H1 (cell line): ENCODE measurements at regions not wholly inside any gene's neighbourhood (a gene's known extent, or its start where the extent isn't known, plus 50 kb on each side); places are given as distances from the start of the nearest gene placed in this dataset.

Source experiments
- CTCF ChIA-PET: fragments of 300-600 bp; sonication (Branson Sonifier 250); formaldehyde crosslinking; loops from one replicate; lab custom pipeline; 2021; ENCODE audit not compliant: partially characterized antibody; lab: Charles Lee
- POLR2A ChIA-PET: fragments of 300-600 bp; sonication (Branson Sonifier 250); formaldehyde crosslinking; loops from one replicate; lab custom pipeline; 2021; ENCODE audit warnings: inconsistent platforms; ENCODE audit not compliant: partially characterized antibody; lab: Charles Lee
- DNase-seq, 2 experiments: peaks; one replicate each; pipeline versions ENCODE4 v3.0.0 to v3.0.0-alpha.2; 2010 to 2022; ENCODE audit warnings: low spot score in 2 of 2, low read depth in 1 of 2, mixed read lengths in 1 of 2
- FAIRE-seq: peaks from 2 replicates; lab custom pipeline; 2011; peaks lifted over from hg19 to GRCh38; lab: Jason Lieb, UNC
- H2AFZ ChIP-seq: 2 replicates; pipeline ENCODE4 v1.8.1; 2012; ENCODE audit warnings: low read length, inconsistent platforms
- H2AK5ac ChIP-seq: 2 replicates; pipeline ENCODE4 v1.6.1; 2013; ENCODE audit warnings: low read depth, low read length
- H2BK120ac ChIP-seq: replicated peaks from 2 replicates; pipeline ENCODE3; 2013; ENCODE audit warnings: low read depth, low read length, inconsistent platforms
- H2BK12ac ChIP-seq: 2 replicates; pipeline ENCODE4 v1.6.1; 2013; ENCODE audit warnings: low read depth, low read length
- H2BK15ac ChIP-seq: 2 replicates; pipeline ENCODE4 v1.6.1; 2013; ENCODE audit warnings: low read length
- H2BK20ac ChIP-seq: 2 replicates; pipeline ENCODE4 v1.6.1; 2013; ENCODE audit warnings: low read length
- H2BK5ac ChIP-seq: 2 replicates; pipeline ENCODE4 v1.6.1; 2013; ENCODE audit warnings: low read depth, low read length
- H3K14ac ChIP-seq: 2 replicates; pipeline ENCODE4 v1.6.1; 2013; ENCODE audit warnings: inconsistent platforms; ENCODE audit not compliant: insufficient read length
- H3K18ac ChIP-seq: 2 replicates; pipeline ENCODE4 v1.6.1; 2013; ENCODE audit warnings: low read length; ENCODE audit errors: extremely low read depth
- H3K23ac ChIP-seq: 2 replicates; pipeline ENCODE4 v1.6.1; 2013; ENCODE audit warnings: inconsistent platforms; ENCODE audit not compliant: insufficient read length
- H3K23me2 ChIP-seq: 2 replicates; pipeline ENCODE4 v1.6.1; 2013; ENCODE audit warnings: low read depth, low read length
- H3K27ac ChIP-seq: 2 replicates; pipeline ENCODE4 v1.6.1; 2011; ENCODE audit warnings: low read depth, low read length, inconsistent platforms
- H3K27me3 ChIP-seq, 4 experiments: replicated peaks in 1 of 4; 1 replicate in 1 of 4; 2 replicates in 3 of 4; pipeline versions ENCODE4 v1.6.1 to v1.8.1; 2011 to 2013; ENCODE audit warnings: low read length in 3 of 4, mild to moderate bottlenecking in 3 of 4, inconsistent platforms in 2 of 4, mixed read lengths in 2 of 4, moderate library complexity in 1 of 4; ENCODE audit not compliant: control insufficient read depth in 3 of 4, insufficient read depth in 3 of 4; ENCODE audit errors: extremely low read depth in 1 of 4
- H3K36me3 ChIP-seq, 4 experiments: 2 replicates each; pipeline versions ENCODE4 v1.6.1 to v1.8.1; 2011 to 2013; ENCODE audit warnings: mild to moderate bottlenecking in 4 of 4, low read length in 3 of 4, moderate library complexity in 2 of 4, control low read depth in 1 of 4, inconsistent platforms in 1 of 4; ENCODE audit not compliant: insufficient read depth in 4 of 4, control insufficient read depth in 2 of 4
- H3K4ac ChIP-seq: replicated peaks from 2 replicates; pipeline ENCODE3; 2013; ENCODE audit warnings: low read length, low read depth, mixed read lengths, inconsistent platforms; ENCODE audit not compliant: insufficient read length
- H3K4me1 ChIP-seq, 4 experiments: replicated peaks in 1 of 4; 1 replicate in 1 of 4; 2 replicates in 3 of 4; pipeline versions ENCODE4 v1.6.1 to v1.8.1; 2011 to 2013; ENCODE audit warnings: low read length in 3 of 4, inconsistent platforms in 2 of 4, mixed read lengths in 1 of 4; ENCODE audit not compliant: insufficient read depth in 4 of 4, control insufficient read depth in 3 of 4
- H3K4me2 ChIP-seq, 2 experiments: 2 replicates each; pipeline versions ENCODE4 v1.6.1 to v1.8.1; 2011 to 2013; ENCODE audit warnings: low read depth in 2 of 2, low read length in 2 of 2, control low read depth in 1 of 2, inconsistent platforms in 1 of 2, mild to moderate bottlenecking in 1 of 2; ENCODE audit not compliant: insufficient read depth in 1 of 2
- H3K4me3 ChIP-seq, 4 experiments: fragments of 200-600, 300-600 bp in 1 of 4; sonication (generic), shearing (Covaris generic), sonication (Bioruptor Twin) in 1 of 4; 2 replicates each; pipeline versions ENCODE4 v1.5.1 to v1.8.1; 2011 to 2016; ENCODE audit warnings: low read length in 4 of 4, low read depth in 3 of 4, control low read depth in 2 of 4, inconsistent platforms in 2 of 4, mild to moderate bottlenecking in 2 of 4, mixed read lengths in 1 of 4, moderate library complexity in 1 of 4; ENCODE audit not compliant: insufficient read depth in 2 of 4; ENCODE audit errors: extremely low read depth in 1 of 4
- H3K56ac ChIP-seq: replicated peaks from 2 replicates; pipeline ENCODE3; 2013; ENCODE audit warnings: low read depth, mild to moderate bottlenecking, mixed read lengths, low read length, inconsistent platforms; ENCODE audit not compliant: insufficient read length
- H3K79me1 ChIP-seq: 2 replicates; pipeline ENCODE4 v1.6.1; 2013; ENCODE audit warnings: low read depth, low read length, control low read depth
- H3K79me2 ChIP-seq, 2 experiments: 2 replicates each; pipeline versions ENCODE4 v1.6.1 to v1.8.1; 2012 to 2013; ENCODE audit warnings: low read length in 2 of 2, mild to moderate bottlenecking in 2 of 2, inconsistent platforms in 1 of 2; ENCODE audit not compliant: insufficient read depth in 2 of 2, control insufficient read depth in 1 of 2
- H3K9ac ChIP-seq, 4 experiments: replicated peaks in 1 of 4; 1 replicate in 1 of 4; 2 replicates in 3 of 4; pipeline versions ENCODE4 v1.6.1 to v1.8.1; 2011 to 2013; ENCODE audit warnings: low read depth in 3 of 4, low read length in 3 of 4, control low read depth in 2 of 4, mild to moderate bottlenecking in 2 of 4, moderate library complexity in 2 of 4, inconsistent platforms in 1 of 4; ENCODE audit errors: extremely low read depth in 1 of 4
- H3K9me3 ChIP-seq, 2 experiments: 2 replicates each; pipeline versions ENCODE4 v1.6.1 to v1.8.1; 2012 to 2013; ENCODE audit warnings: mild to moderate bottlenecking in 2 of 2, moderate library complexity in 2 of 2, control low read depth in 1 of 2, inconsistent platforms in 1 of 2, low read depth in 1 of 2, low read length in 1 of 2, mixed read lengths in 1 of 2; ENCODE audit not compliant: insufficient read depth in 2 of 2
- H4K20me1 ChIP-seq, 2 experiments: replicated peaks in 1 of 2; 2 replicates each; pipeline versions ENCODE3 to v1.8.1; 2011 to 2013; ENCODE audit warnings: inconsistent platforms in 2 of 2, low read length in 2 of 2, mild to moderate bottlenecking in 1 of 2; ENCODE audit not compliant: insufficient read depth in 2 of 2, control insufficient read depth in 1 of 2
- H4K5ac ChIP-seq: 2 replicates; pipeline ENCODE4 v1.6.1; 2013; ENCODE audit warnings: low read length, low read depth, mixed read lengths, inconsistent platforms; ENCODE audit not compliant: insufficient read length
- H4K8ac ChIP-seq: 2 replicates; pipeline ENCODE4 v1.8.0; 2013; ENCODE audit warnings: mild to moderate bottlenecking, moderate library complexity, low read length, inconsistent platforms; ENCODE audit not compliant: insufficient read depth; ENCODE audit errors: extremely low read depth
- H4K91ac ChIP-seq: replicated peaks from 2 replicates; pipeline ENCODE3; 2013; ENCODE audit warnings: low read length, mixed read lengths, inconsistent platforms; ENCODE audit not compliant: insufficient read length
- BRCA1 ChIP-seq: IDR thresholded peaks from 2 replicates; pipeline ENCODE4 v1.6.1; 2012; ENCODE audit warnings: low read depth, low read length, improper control_type of control experiment
- CHD2 ChIP-seq: IDR thresholded peaks from 2 replicates; pipeline ENCODE4 v1.6.1; 2012; ENCODE audit warnings: low read length, improper control_type of control experiment
- GABPA ChIP-seq: IDR thresholded peaks from 2 replicates; pipeline ENCODE4 v1.6.1; 2011; ENCODE audit warnings: mild to moderate bottlenecking, low read length, moderate library complexity, borderline replicate concordance; ENCODE audit not compliant: insufficient read depth
- JUN ChIP-seq: IDR thresholded peaks from 2 replicates; pipeline ENCODE4 v1.6.1; 2011; ENCODE audit warnings: low read depth, mild to moderate bottlenecking, improper control_type of control experiment, low read length
- JUND ChIP-seq: IDR thresholded peaks from 2 replicates; pipeline ENCODE4 v1.6.1; 2011; ENCODE audit warnings: mild to moderate bottlenecking, improper control_type of control experiment, low read length
- KDM4A ChIP-seq: IDR thresholded peaks from one replicate; pipeline ENCODE4 v1.7.1; 2012; ENCODE audit warnings: low read depth, mild to moderate bottlenecking, moderate library complexity, low read length, inconsistent platforms; ENCODE audit not compliant: severe bottlenecking
- POLR2AphosphoS5 ChIP-seq: IDR thresholded peaks from 2 replicates; pipeline ENCODE4 v1.6.1; 2011; ENCODE audit warnings: low read depth, low read length
- RXRA ChIP-seq: IDR thresholded peaks from 2 replicates; pipeline ENCODE4 v1.6.1; 2011; ENCODE audit warnings: low read depth, mild to moderate bottlenecking, low read length, moderate library complexity; ENCODE audit not compliant: insufficient read depth
- SP1 ChIP-seq: IDR thresholded peaks from 2 replicates; pipeline ENCODE4 v1.6.1; 2011; ENCODE audit warnings: low read depth, low read length
- SP2 ChIP-seq: IDR thresholded peaks from 2 replicates; pipeline ENCODE4 v1.6.1; 2012; ENCODE audit warnings: mild to moderate bottlenecking, low read length, inconsistent platforms
- WGBS, 2 experiments: shearing (Covaris generic) in 1 of 2; methylation state at CpG; one replicate each; pipeline versions ENCODE4 v1.1.6 to v1.1.7; 2013 to 2015; ENCODE audit warnings: low lambda C conversion rate in 2 of 2, mixed read lengths in 2 of 2, inconsistent platforms in 1 of 2, low coverage in 1 of 2, missing lambda C conversion rate in 1 of 2; ENCODE audit not compliant: insufficient replicate concordance in 2 of 2, insufficient coverage in 1 of 2, insufficient read length in 1 of 2; ENCODE audit errors: extremely low coverage in 1 of 2, missing lambda C conversion rate in 1 of 2; 5-methylcytosine and 5-hydroxymethylcytosine counted together
- TF ChIP-seq, protein P1 (sequence below): IDR thresholded peaks from 2 replicates; pipeline ENCODE4 v1.6.1; 2011; ENCODE audit warnings: low read length, improper control_type of control experiment

GRCh38 chr4:174579421-174579820 lies 57.1 kb upstream of the HPGD start:
- H3K27me3 ChIP-seq = no peaks in the 10 kb centered on the region
- H2BK20ac ChIP-seq = no peak overlapping the region
- H3K36me3 ChIP-seq = no peaks in the 10 kb centered on the region
- no peak overlapping the region for H2BK5ac ChIP-seq
- FAIRE-seq (no peak), DNase-seq (no peak)
- H3K18ac ChIP-seq = no peak overlapping the region
- no peak overlapping the region for H4K5ac ChIP-seq
- H2BK15ac ChIP-seq = no peak overlapping the region
- H4K20me1 ChIP-seq = no peaks in the 10 kb centered on the region
- no peak overlapping the region for H3K56ac ChIP-seq
- no peaks in the 10 kb centered on the region for H3K23me2 ChIP-seq
- ChIA-PET POLR2A (no interaction called here), CTCF (interaction anchor here (0.7 to 2.1 kb wide), 3 partner anchors 18 to 53 kb away, joined by 3 to 7 read pairs (median 3); no protein-coding TSS in a partner anchor)
- no peaks in the 10 kb centered on the region for H3K79me1 ChIP-seq
- H3K4me1 ChIP-seq = no peaks in the 10 kb centered on the region
- no peak overlapping the region for H2AK5ac ChIP-seq
- H3K23ac ChIP-seq = no peak overlapping the region
- H4K8ac ChIP-seq = no peak overlapping the region
- 92% methylated on average over 3 of the region's 3 CpGs; no CpG with 5 or more reads in 1 of the 2 experiments for WGBS, 2 experiments
- H2AFZ ChIP-seq = no peak overlapping the region
- no peak overlapping the region for H3K14ac ChIP-seq
- TF ChIP-seq JUND (no peak), CHD2 (no peak), KDM4A (no peak), SP2 (no peak), JUN (no peak), POLR2AphosphoS5 (no peak), SP1 (no peak), RXRA (no peak), BRCA1 (no peak), GABPA (no peak)
- TF ChIP-seq, protein P1, sequence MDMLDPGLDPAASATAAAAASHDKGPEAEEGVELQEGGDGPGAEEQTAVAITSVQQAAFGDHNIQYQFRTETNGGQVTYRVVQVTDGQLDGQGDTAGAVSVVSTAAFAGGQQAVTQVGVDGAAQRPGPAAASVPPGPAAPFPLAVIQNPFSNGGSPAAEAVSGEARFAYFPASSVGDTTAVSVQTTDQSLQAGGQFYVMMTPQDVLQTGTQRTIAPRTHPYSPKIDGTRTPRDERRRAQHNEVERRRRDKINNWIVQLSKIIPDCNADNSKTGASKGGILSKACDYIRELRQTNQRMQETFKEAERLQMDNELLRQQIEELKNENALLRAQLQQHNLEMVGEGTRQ = no peak
- H4K91ac ChIP-seq = no peak overlapping the region
- H3K4ac ChIP-seq = no peak overlapping the region
- H3K4me2 ChIP-seq = no peak overlapping the region
- H3K79me2 ChIP-seq = no peaks in the 10 kb centered on the region
- H3K9ac ChIP-seq = no peak overlapping the region
- no peak overlapping the region for H2BK12ac ChIP-seq
- H3K4me3 ChIP-seq = no peak overlapping the region
- H3K9me3 ChIP-seq = no peaks in the 10 kb centered on the region
- no peak overlapping the region for H3K27ac ChIP-seq
- no peak overlapping the region for H2BK120ac ChIP-seq
